CD14-positive monocyte (primary cell): ENCODE measurements at regions not wholly inside any gene's neighbourhood (a gene's known extent, or its start where the extent isn't known, plus 50 kb on each side); places are given as distances from the start of the nearest gene placed in this dataset.
A peak's percentile ranks its signal among the peaks of the same experiment; 100 is the strongest.

Source experiments
- DNase-seq, 3 donors: peaks; one replicate each; pipeline ENCODE4 v3.0.0-alpha.2; 2011 to 2022
- H2AFZ ChIP-seq: 2 replicates; pipeline ENCODE4 v1.6.0; 2012; ENCODE audit warnings: mild to moderate bottlenecking, low read depth, low read length, inconsistent platforms; ENCODE audit not compliant: insufficient read depth, poor library complexity, severe bottlenecking
- H3K27ac ChIP-seq, 2 donors: 1 replicate in 1 of 2; 2 replicates in 1 of 2; pipeline ENCODE4 v1.5.1; 2012 to 2013; ENCODE audit warnings: low read length in 2 of 2, control low read depth in 1 of 2, inconsistent platforms in 1 of 2, low read depth in 1 of 2, mild to moderate bottlenecking in 1 of 2
- H3K27me3 ChIP-seq, 2 donors: one replicate each; pipeline versions ENCODE4 v1.6.0 to v1.6.1; 2011 to 2013; ENCODE audit warnings: low read length in 2 of 2; ENCODE audit not compliant: control insufficient read depth in 2 of 2, insufficient read depth in 2 of 2
- H3K36me3 ChIP-seq, 2 donors: replicated peaks in 1 of 2; 1 replicate in 1 of 2; 2 replicates in 1 of 2; pipeline versions ENCODE4 v1.5.1 to v1.6.1; 2012 to 2013; ENCODE audit warnings: low read length in 2 of 2, control low read depth in 1 of 2, inconsistent platforms in 1 of 2, mild to moderate bottlenecking in 1 of 2; ENCODE audit not compliant: insufficient read depth in 2 of 2, control insufficient read depth in 1 of 2
- H3K4me1 ChIP-seq, 2 donors: 1 replicate in 1 of 2; 2 replicates in 1 of 2; pipeline versions ENCODE4 v1.5.1 to v1.6.1; 2012 to 2013; ENCODE audit warnings: low read length in 2 of 2, control low read depth in 1 of 2, inconsistent platforms in 1 of 2, mild to moderate bottlenecking in 1 of 2, moderate library complexity in 1 of 2; ENCODE audit not compliant: insufficient read depth in 2 of 2, control insufficient read depth in 1 of 2
- H3K4me2 ChIP-seq: replicated peaks from 2 replicates; pipeline ENCODE3; 2012; ENCODE audit warnings: low read length, moderate library complexity, mild to moderate bottlenecking; ENCODE audit not compliant: poor library complexity, severe bottlenecking; ENCODE audit errors: extremely low read depth
- H3K4me3 ChIP-seq, 3 experiments: fragments of 200-600 bp in 1 of 3; sonication (generic) in 1 of 3; replicated peaks in 1 of 3; 1 replicate in 2 of 3; 2 replicates in 1 of 3; pipeline ENCODE4 v1.5.1; 2011 to 2013; ENCODE audit warnings: low read length in 3 of 3, mild to moderate bottlenecking in 3 of 3, control low read depth in 2 of 3, low read depth in 2 of 3, inconsistent platforms in 1 of 3, moderate library complexity in 1 of 3
- H3K79me2 ChIP-seq: 2 replicates; pipeline ENCODE4 v1.6.0; 2012; ENCODE audit warnings: mild to moderate bottlenecking, control low read depth, inconsistent platforms, low read length, moderate library complexity; ENCODE audit not compliant: insufficient read depth
- H3K9ac ChIP-seq: 2 replicates; pipeline ENCODE4 v1.6.0; 2017; ENCODE audit warnings: low read length, mild to moderate bottlenecking; ENCODE audit not compliant: insufficient read depth, poor library complexity, severe bottlenecking
- H3K9me3 ChIP-seq, 2 donors: replicated peaks in 1 of 2; 1 replicate in 1 of 2; 2 replicates in 1 of 2; pipeline versions ENCODE4 v1.5.1 to v1.6.1; 2012 to 2013; ENCODE audit warnings: low read length in 2 of 2, control low read depth in 1 of 2; ENCODE audit not compliant: control insufficient read depth in 1 of 2, insufficient read depth in 1 of 2
- H4K20me1 ChIP-seq: 2 replicates; pipeline ENCODE4 v1.6.0; 2012; ENCODE audit warnings: mild to moderate bottlenecking, low read length, control low read depth, moderate library complexity; ENCODE audit not compliant: insufficient read depth
- H3K27ac Mint-ChIP-seq, 7 donors: one replicate each; pipeline ENCODE4 v1.8.0; 2020; ENCODE audit warnings: mild to moderate bottlenecking in 7 of 7, mixed read lengths in 7 of 7, moderate library complexity in 6 of 7, inconsistent platforms in 2 of 7
- H3K27me3 Mint-ChIP-seq, 3 donors: one replicate each; pipeline ENCODE4 v1.8.0; 2021 to 2022; ENCODE audit warnings: low read depth in 3 of 3, mild to moderate bottlenecking in 3 of 3, mixed read lengths in 3 of 3, moderate library complexity in 3 of 3, inconsistent platforms in 1 of 3
- H3K36me3 Mint-ChIP-seq, 2 donors: one replicate each; pipeline ENCODE4 v1.8.0; 2020; ENCODE audit warnings: mixed read lengths in 2 of 2, inconsistent platforms in 1 of 2, mild to moderate bottlenecking in 1 of 2
- H3K4me1 Mint-ChIP-seq: one replicate; pipeline ENCODE4 v1.8.0; 2020; ENCODE audit warnings: mild to moderate bottlenecking, mixed read lengths
- H3K4me3 Mint-ChIP-seq, 2 donors: one replicate each; pipeline ENCODE4 v1.8.0; 2020; ENCODE audit warnings: mild to moderate bottlenecking in 2 of 2, mixed read lengths in 2 of 2, moderate library complexity in 1 of 2
- H3K9me3 Mint-ChIP-seq, 7 donors: one replicate each; pipeline ENCODE4 v1.8.0; 2020 to 2022; ENCODE audit warnings: mixed read lengths in 7 of 7, mild to moderate bottlenecking in 6 of 7, moderate library complexity in 6 of 7, inconsistent platforms in 2 of 7
- CTCF ChIP-seq: fragments of 200-600 bp; IDR thresholded peaks from one replicate; pipeline ENCODE4 v1.8.0; 2022; ENCODE audit warnings: antibody characterized with exemption, mild to moderate bottlenecking
- WGBS: methylation state at CpG from one replicate; pipeline ENCODE4 v1.1.5; 2013; ENCODE audit warnings: missing lambda C conversion rate; ENCODE audit not compliant: insufficient coverage; 5-methylcytosine and 5-hydroxymethylcytosine counted together
- intact Hi-C, 2 donors: fragments of 100-400 bp; cut with micrococcal nuclease; formaldehyde crosslinking; loops; one replicate each; pipeline versions ENCODE4 v1.15.0 to v1.15.1; 2023

GRCh38 chrX:4971646-4972045, 1257.0 kb downstream of the NLGN4X start:
- no peaks in the 10 kb centered on the region for H3K27me3 ChIP-seq
- peaks cover 0 to 2% (median 0%) of the 10 kb centered on the region in 3 donors for H3K27me3 Mint-ChIP-seq
- H3K4me3 Mint-ChIP-seq: no peak overlapping the region
- no peaks in the 10 kb centered on the region for H3K4me1 Mint-ChIP-seq
- no peaks in the 10 kb centered on the region for H3K79me2 ChIP-seq
- intact Hi-C loops: no loop called here
- H3K36me3 Mint-ChIP-seq: no peaks in the 10 kb centered on the region
- no peak for TF ChIP-seq CTCF
- H3K27ac Mint-ChIP-seq: peak overlapping the region in 1 of 7 donors; percentile 13
- no peaks in the 10 kb centered on the region for H3K36me3 ChIP-seq
- H3K4me1 ChIP-seq: no peaks in the 10 kb centered on the region
- DNase-seq: no peak
- H3K9me3 Mint-ChIP-seq: peaks cover 0 to 14% (median 5%) of the 10 kb centered on the region in 7 donors
- no peak overlapping the region for H3K4me3 ChIP-seq
- no peak overlapping the region for H2AFZ ChIP-seq
- no peak overlapping the region for H3K27ac ChIP-seq
- peaks cover 7 to 8% of the 10 kb centered on the region in 2 donors for H3K9me3 ChIP-seq
- no peak overlapping the region for H3K9ac ChIP-seq
- 67% methylated on average over 1 of the region's 2 CpGs for WGBS
- H3K4me2 ChIP-seq: no peak overlapping the region
- H4K20me1 ChIP-seq: no peaks in the 10 kb centered on the region

- H3K9me3 Mint-ChIP-seq: peaks cover 0 to 11% (median 5%) of the 10 kb centered on the region in 7 donors
- no peaks in the 10 kb centered on the region for H4K20me1 ChIP-seq
- H3K27ac Mint-ChIP-seq: no peak overlapping the region
- no peak overlapping the region for H3K9ac ChIP-seq
- no peaks in the 10 kb centered on the region for H3K4me1 Mint-ChIP-seq
- peaks cover 0 to 3% (median 1%) of the 10 kb centered on the region in 3 donors for H3K27me3 Mint-ChIP-seq
- no peaks in the 10 kb centered on the region for H3K4me1 ChIP-seq
- no peak overlapping the region for H3K4me3 Mint-ChIP-seq
- TF ChIP-seq CTCF: no peak
- H3K36me3 ChIP-seq: no peaks in the 10 kb centered on the region
- intact Hi-C loops: no loop called here
- no peak overlapping the region for H3K27ac ChIP-seq
- no peak for DNase-seq
- H2AFZ ChIP-seq: no peak overlapping the region
- no peak overlapping the region for H3K4me2 ChIP-seq
- H3K4me3 ChIP-seq: no peak overlapping the region
- no peaks in the 10 kb centered on the region for H3K36me3 Mint-ChIP-seq
- no CpG with 5 or more reads among the region's 3 CpGs for WGBS
- peaks cover 4 to 8% of the 10 kb centered on the region in 2 donors for H3K9me3 ChIP-seq
- no peaks in the 10 kb centered on the region for H3K79me2 ChIP-seq
- no peaks in the 10 kb centered on the region for H3K27me3 ChIP-seq
Measured at GRCh38 chrX:4964112-4964511, 1250.7 kb upstream of the PRKX start.
